ENCODE measurements at regions not wholly inside any gene's neighbourhood (a gene's known extent, or its start where the extent isn't known, plus 50 kb on each side); places are given as distances from the start of the nearest gene placed in this dataset.

GRCh38 chr18:61616111-61616610 lies 276.6 kb downstream of the RNF152 start:
- no peak for DNase-seq

GRCh38 chr18:61612517-61612916 lies 279.3 kb downstream of the CDH20 start:
- no peak for DNase-seq

- DNase-seq: no peak
Observed at GRCh38 chr18:61609131-61609530, 275.9 kb downstream of the CDH20 start.

GRCh38 chr18:61608316-61608715 lies 275.1 kb downstream of the CDH20 start:
- no peak for DNase-seq

- DNase-seq: no peak
Observed at GRCh38 chr18:61607867-61608266, 274.6 kb downstream of the CDH20 start.

- DNase-seq: no peak
Observed at GRCh38 chr18:61606759-61607158, 273.5 kb downstream of the CDH20 start.

- DNase-seq: no peak
Observed at GRCh38 chr18:61606068-61606660, 272.9 kb downstream of the CDH20 start.

- no peak for DNase-seq
Observed at GRCh38 chr18:61605376-61606067, 272.3 kb downstream of the CDH20 start.
